22Rv1 (cell line): ENCODE measurements at regions not wholly inside any gene's neighbourhood (a gene's known extent, or its start where the extent isn't known, plus 50 kb on each side); places are given as distances from the start of the nearest gene placed in this dataset.

Source experiments
- ZFX ChIP-seq: fragments of 450-650 bp; IDR thresholded peaks from 2 replicates; pipeline ENCODE4 v1.6.1; 2017; ENCODE audit warnings: antibody characterized with exemption, borderline replicate concordance
- TF ChIP-seq, protein P1 (sequence below): fragments of 450-650 bp; IDR thresholded peaks from 2 replicates; pipeline ENCODE4 v1.5.1; 2017; ENCODE audit warnings: mild to moderate bottlenecking

GRCh38 chr6:119677384-119677783, 327.8 kb upstream of the MAN1A1 start:
- TF ChIP-seq, protein P1, sequence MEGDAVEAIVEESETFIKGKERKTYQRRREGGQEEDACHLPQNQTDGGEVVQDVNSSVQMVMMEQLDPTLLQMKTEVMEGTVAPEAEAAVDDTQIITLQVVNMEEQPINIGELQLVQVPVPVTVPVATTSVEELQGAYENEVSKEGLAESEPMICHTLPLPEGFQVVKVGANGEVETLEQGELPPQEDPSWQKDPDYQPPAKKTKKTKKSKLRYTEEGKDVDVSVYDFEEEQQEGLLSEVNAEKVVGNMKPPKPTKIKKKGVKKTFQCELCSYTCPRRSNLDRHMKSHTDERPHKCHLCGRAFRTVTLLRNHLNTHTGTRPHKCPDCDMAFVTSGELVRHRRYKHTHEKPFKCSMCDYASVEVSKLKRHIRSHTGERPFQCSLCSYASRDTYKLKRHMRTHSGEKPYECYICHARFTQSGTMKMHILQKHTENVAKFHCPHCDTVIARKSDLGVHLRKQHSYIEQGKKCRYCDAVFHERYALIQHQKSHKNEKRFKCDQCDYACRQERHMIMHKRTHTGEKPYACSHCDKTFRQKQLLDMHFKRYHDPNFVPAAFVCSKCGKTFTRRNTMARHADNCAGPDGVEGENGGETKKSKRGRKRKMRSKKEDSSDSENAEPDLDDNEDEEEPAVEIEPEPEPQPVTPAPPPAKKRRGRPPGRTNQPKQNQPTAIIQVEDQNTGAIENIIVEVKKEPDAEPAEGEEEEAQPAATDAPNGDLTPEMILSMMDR = no peak
- TF ChIP-seq ZFX = no peak
